Esophagus (tissue), 2 donors: ENCODE measurements at regions not wholly inside any gene's neighbourhood (a gene's known extent, or its start where the extent isn't known, plus 50 kb on each side); places are given as distances from the start of the nearest gene placed in this dataset.

ENCODE experiments used
- H3K27ac ChIP-seq, 2 donors: one replicate each; pipeline ENCODE4 v1.5.1; 2013; ENCODE audit warnings: low read depth in 2 of 2, mild to moderate bottlenecking in 2 of 2, inconsistent platforms in 1 of 2, low read length in 1 of 2, moderate library complexity in 1 of 2
- H3K27me3 ChIP-seq, 2 donors: one replicate each; pipeline ENCODE4 v1.6.1; 2013; ENCODE audit warnings: low read length in 2 of 2, control low read depth in 1 of 2, mild to moderate bottlenecking in 1 of 2; ENCODE audit not compliant: insufficient read depth in 2 of 2, control insufficient read depth in 1 of 2
- H3K36me3 ChIP-seq, 2 donors: one replicate each; pipeline ENCODE4 v1.6.1; 2013; ENCODE audit warnings: low read length in 1 of 2; ENCODE audit not compliant: control insufficient read depth in 2 of 2, insufficient read depth in 2 of 2
- H3K4me1 ChIP-seq, 2 donors: one replicate each; pipeline ENCODE4 v1.6.1; 2013; ENCODE audit warnings: low read length in 1 of 2; ENCODE audit not compliant: control insufficient read depth in 2 of 2, insufficient read depth in 2 of 2
- H3K4me3 ChIP-seq, 2 donors: one replicate each; pipeline ENCODE4 v1.5.1; 2013; ENCODE audit warnings: low read length in 2 of 2, mild to moderate bottlenecking in 2 of 2, low read depth in 1 of 2, moderate library complexity in 1 of 2
- H3K9me3 ChIP-seq, 2 donors: one replicate each; pipeline ENCODE4 v1.6.1; 2013; ENCODE audit warnings: mild to moderate bottlenecking in 2 of 2, low read depth in 1 of 2, low read length in 1 of 2, moderate library complexity in 1 of 2; ENCODE audit not compliant: control insufficient read depth in 2 of 2, insufficient read depth in 1 of 2
- WGBS, 2 donors: extraction: QIAGEN DNeasy Blood & Tissue Kit; methylation state at CpG; one replicate each; pipeline ENCODE4 v1.1.7; 2013; 5-methylcytosine and 5-hydroxymethylcytosine counted together
- donor health status: healthy with polysubstance abuse.
- donor health status: Bipolar disorder and iron deficiency.

GRCh38 chr3:184486614-184487013, 75.0 kb upstream of the EPHB3 start:
- H3K9me3 ChIP-seq = peaks cover 0 to 4% of the 10 kb centered on the region in 2 donors
- H3K4me3 ChIP-seq = no peak overlapping the region
- peaks cover 3 to 4% of the 10 kb centered on the region in 2 donors for H3K4me1 ChIP-seq
- H3K27me3 ChIP-seq = peaks cover 0 to 2% of the 10 kb centered on the region in 2 donors
- no peaks in the 10 kb centered on the region for H3K36me3 ChIP-seq
- H3K27ac ChIP-seq = no peak overlapping the region

DNA sequence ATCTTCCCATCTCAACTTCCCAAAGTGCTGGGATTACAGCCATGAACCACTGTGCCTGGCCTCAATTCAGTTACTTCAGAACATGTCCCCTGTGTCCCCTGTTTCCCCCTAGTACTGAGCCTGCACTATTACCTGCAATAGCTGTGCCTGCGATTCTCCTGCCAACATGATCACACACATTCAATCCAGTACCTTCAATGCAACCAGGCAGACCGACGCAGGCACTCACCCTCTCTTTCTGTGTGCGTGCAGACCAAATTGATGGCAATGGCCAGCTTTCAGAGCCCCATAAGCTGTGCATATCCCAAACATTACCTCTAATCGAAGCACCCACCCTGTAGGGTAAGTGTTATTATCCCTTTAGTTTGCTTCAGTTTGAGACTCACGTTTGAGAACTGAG, 73.0 kb upstream of the EPHB3 start:
- Histone ChIP-seq H3K27ac (no peak overlapping the region), H3K9me3 (peaks cover 0 to 4% of the 10 kb centered on the region in 2 donors), H3K4me1 (peaks cover 3 to 4% of the 10 kb centered on the region in 2 donors), H3K27me3 (peaks cover 0 to 2% of the 10 kb centered on the region in 2 donors), H3K36me3 (no peaks in the 10 kb centered on the region), H3K4me3 (no peak overlapping the region)
- 82 to 84% methylated on average over 6 of the region's 6 CpGs for whole genome bisulfite sequencing, 2 donors

GRCh38 chr3:184489268-184489841, 72.2 kb upstream of the EPHB3 start:
- Histone ChIP-seq H3K4me3 (no peak overlapping the region), H3K36me3 (no peaks in the 10 kb centered on the region), H3K9me3 (peaks cover 0 to 4% of the 10 kb centered on the region in 2 donors), H3K27ac (no peak overlapping the region), H3K4me1 (peaks cover 3 to 4% of the 10 kb centered on the region in 2 donors), H3K27me3 (peaks cover 0 to 2% of the 10 kb centered on the region in 2 donors)
- 28 to 34% methylated on average over 3 of the region's 3 CpGs for WGBS, 2 donors

DNA sequence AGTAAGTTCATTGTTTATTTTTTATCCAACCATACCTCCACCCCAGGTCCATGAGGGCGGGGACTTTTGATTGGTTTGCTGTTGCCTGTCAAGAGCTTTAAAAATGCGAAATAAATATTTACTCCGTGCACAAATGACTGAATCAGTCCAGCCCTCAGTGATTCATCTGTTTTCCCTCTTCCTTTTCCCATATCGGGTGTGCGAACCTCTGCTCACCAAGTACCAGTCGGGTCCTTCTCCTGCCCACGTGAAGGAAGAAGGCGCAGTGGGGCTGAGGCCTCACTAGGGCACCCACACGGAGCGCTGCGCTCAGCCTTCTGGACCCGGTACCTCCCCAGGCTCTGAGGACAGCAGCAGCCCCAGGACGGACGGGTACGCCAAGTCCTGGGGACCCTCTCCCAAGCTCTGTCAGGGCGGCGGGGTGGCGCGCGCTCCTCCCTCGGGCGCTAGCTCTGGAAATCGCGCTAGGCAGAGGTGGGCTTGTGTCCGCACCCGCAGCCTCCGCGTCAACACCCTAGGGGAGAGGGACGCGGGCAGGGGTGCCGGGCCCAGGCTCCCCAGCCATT, 70.5 kb upstream of the EPHB3 start:
- peaks cover 3 to 4% of the 10 kb centered on the region in 2 donors for H3K4me1 ChIP-seq
- 32 to 37% methylated on average over 31 of the region's 31 CpGs for WGBS, 2 donors
- peaks cover 0 to 4% of the 10 kb centered on the region in 2 donors for H3K9me3 ChIP-seq
- H3K4me3 ChIP-seq = peak overlapping the region in 1 of 2 donors; percentile 32
- no peaks in the 10 kb centered on the region for H3K36me3 ChIP-seq
- peaks cover 0 to 2% of the 10 kb centered on the region in 2 donors for H3K27me3 ChIP-seq
- H3K27ac ChIP-seq = peak overlapping the region in 1 of 2 donors; percentile 68

GRCh38 chr3:184491867-184492615, 69.5 kb upstream of the EPHB3 start:
- Histone ChIP-seq H3K27me3 (peaks cover 0 to 2% of the 10 kb centered on the region in 2 donors), H3K36me3 (no peaks in the 10 kb centered on the region), H3K4me1 (peaks cover 3 to 4% of the 10 kb centered on the region in 2 donors), H3K9me3 (peaks cover 0 to 4% of the 10 kb centered on the region in 2 donors), H3K27ac (no peak overlapping the region), H3K4me3 (no peak overlapping the region)
- 22 to 24% methylated on average over 34 of the region's 34 CpGs for WGBS, 2 donors

DNA sequence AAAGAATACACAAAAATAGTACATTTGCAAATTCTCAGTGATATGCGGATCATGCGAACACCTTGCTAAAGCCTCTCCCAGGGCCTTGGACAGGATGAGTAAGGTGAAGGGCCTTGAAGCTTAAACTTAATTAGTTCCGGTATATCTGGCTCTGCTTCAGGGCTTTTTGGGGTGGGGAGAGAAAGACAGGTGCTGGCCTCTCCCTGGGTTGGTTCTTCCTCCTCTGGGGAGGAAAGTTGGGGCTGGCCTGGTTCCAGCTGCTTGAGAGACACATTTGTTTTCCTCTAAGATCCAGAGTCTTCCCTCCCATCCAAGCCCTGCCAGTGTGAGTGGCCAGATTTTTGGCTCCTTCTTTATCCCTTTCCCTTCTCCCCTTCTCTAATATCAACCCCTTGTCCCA, 64.7 kb upstream of the EPHB3 start:
- Histone ChIP-seq H3K9me3 (peaks cover 0 to 3% of the 10 kb centered on the region in 2 donors), H3K36me3 (no peaks in the 10 kb centered on the region), H3K4me1 (no peaks in the 10 kb centered on the region), H3K27ac (peak overlapping the region in 1 of 2 donors; percentile 46), H3K4me3 (no peak overlapping the region), H3K27me3 (no peaks in the 10 kb centered on the region)
- 62 to 63% methylated on average over 3 of the region's 3 CpGs for WGBS, 2 donors

GRCh38 chr3:184497804-184498203, 63.8 kb upstream of the EPHB3 start:
- no peaks in the 10 kb centered on the region for H3K27me3 ChIP-seq
- H3K27ac ChIP-seq = no peak overlapping the region
- H3K4me3 ChIP-seq = no peak overlapping the region
- no peaks in the 10 kb centered on the region for H3K4me1 ChIP-seq
- WGBS, 2 donors = 71 to 84% methylated on average over 2 of the region's 2 CpGs
- H3K9me3 ChIP-seq = peaks cover 0 to 3% of the 10 kb centered on the region in 2 donors
- H3K36me3 ChIP-seq = no peaks in the 10 kb centered on the region

- Histone ChIP-seq H3K4me3 (no peak overlapping the region), H3K4me1 (no peaks in the 10 kb centered on the region), H3K27me3 (no peaks in the 10 kb centered on the region), H3K36me3 (no peaks in the 10 kb centered on the region), H3K27ac (no peak overlapping the region), H3K9me3 (peaks cover 0 to 3% of the 10 kb centered on the region in 2 donors)
- WGBS, 2 donors = 63 to 68% methylated on average over 12 of the region's 12 CpGs
Observed at GRCh38 chr3:184498986-184499606, 62.5 kb upstream of the EPHB3 start.

- Histone ChIP-seq H3K4me1 (no peaks in the 10 kb centered on the region), H3K9me3 (peaks cover 0 to 3% of the 10 kb centered on the region in 2 donors), H3K36me3 (no peaks in the 10 kb centered on the region), H3K4me3 (no peak overlapping the region), H3K27me3 (no peaks in the 10 kb centered on the region), H3K27ac (no peak overlapping the region)
- 53% methylated on average over 12 of the region's 12 CpGs for WGBS, 2 donors
Observed at GRCh38 chr3:184500344-184500923, 61.2 kb upstream of the EPHB3 start.
